GM23338 (cell line): ENCODE measurements at regions not wholly inside any gene's neighbourhood (a gene's known extent, or its start where the extent isn't known, plus 50 kb on each side); places are given as distances from the start of the nearest gene placed in this dataset.

Source experiments
- ATAC-seq: fragments of 200-7000 bp; cut with Tn5 transposase; 3 replicates; pipeline ENCODE4 v1.9.1; 2020
- DNase-seq: peaks from one replicate; pipeline ENCODE4 v3.0.0-alpha.2; 2015; ENCODE audit warnings: low spot score
- H2AFZ ChIP-seq: fragments of 200-600 bp; sonication (generic); 2 replicates; pipeline ENCODE4 v1.8.0; 2016; ENCODE audit warnings: antibody characterized with exemption, mild to moderate bottlenecking, moderate library complexity
- H3F3A ChIP-seq: fragments of 200-600 bp; sonication (generic); replicated peaks from 2 replicates; pipeline ENCODE4 v1.8.0; 2017; ENCODE audit warnings: antibody characterized with exemption, mixed run types, low read depth
- H3K27ac ChIP-seq: fragments of 200-600 bp; sonication (generic); 2 replicates; pipeline ENCODE4 v1.6.1; 2016; ENCODE audit warnings: low read depth
- H3K27me3 ChIP-seq: fragments of 200-600 bp; sonication (generic); 2 replicates; pipeline ENCODE4 v1.8.0; 2016; ENCODE audit warnings: mild to moderate bottlenecking, mixed run types, moderate library complexity; ENCODE audit not compliant: insufficient read depth
- H3K36me3 ChIP-seq: fragments of 200-600 bp; sonication (generic); 2 replicates; pipeline ENCODE4 v1.8.0; 2016; ENCODE audit warnings: mild to moderate bottlenecking; ENCODE audit not compliant: insufficient read depth
- H3K4me1 ChIP-seq: fragments of 200-600 bp; sonication (generic); 2 replicates; pipeline ENCODE4 v1.8.0; 2016; ENCODE audit warnings: mild to moderate bottlenecking, moderate library complexity; ENCODE audit not compliant: insufficient read depth
- H3K4me2 ChIP-seq: fragments of 200-600 bp; sonication (generic); 2 replicates; pipeline ENCODE4 v1.7.1; 2017; ENCODE audit warnings: mixed run types
- H3K4me3 ChIP-seq: fragments of 200-600 bp; sonication (generic); 2 replicates; pipeline ENCODE4 v1.6.1; 2016; ENCODE audit warnings: mixed run types
- H3K79me2 ChIP-seq: fragments of 200-600 bp; sonication (generic); replicated peaks from 2 replicates; pipeline ENCODE4 v1.8.0; 2017; ENCODE audit warnings: mild to moderate bottlenecking; ENCODE audit not compliant: insufficient read depth
- H3K9me2 ChIP-seq: fragments of 200-600 bp; sonication (generic); 2 replicates; pipeline ENCODE4 v1.8.0; 2017; ENCODE audit not compliant: insufficient read depth
- H4K20me1 ChIP-seq: fragments of 200-600 bp; sonication (generic); replicated peaks from 2 replicates; pipeline ENCODE4 v1.8.0; 2017; ENCODE audit warnings: mild to moderate bottlenecking; ENCODE audit not compliant: insufficient read depth
- H3K27ac Mint-ChIP-seq: 2 replicates; pipeline ENCODE4 v1.8.0; 2020; ENCODE audit warnings: inconsistent platforms, mild to moderate bottlenecking, moderate library complexity, mixed read lengths
- H3K27me3 Mint-ChIP-seq: 3 replicates; pipeline ENCODE4 v1.8.0; 2022; ENCODE audit warnings: low read depth, mild to moderate bottlenecking, moderate library complexity, mixed read lengths, inconsistent platforms; ENCODE audit not compliant: insufficient read depth, poor library complexity
- H3K36me3 Mint-ChIP-seq: 3 replicates; pipeline ENCODE4 v1.8.0; 2021; ENCODE audit warnings: low read depth, mild to moderate bottlenecking, inconsistent platforms, moderate library complexity, mixed read lengths
- H3K4me1 Mint-ChIP-seq: 3 replicates; pipeline ENCODE4 v1.8.0; 2020; ENCODE audit warnings: mild to moderate bottlenecking, inconsistent platforms, mixed read lengths
- H3K4me3 Mint-ChIP-seq: 3 replicates; pipeline ENCODE4 v1.8.0; 2021; ENCODE audit warnings: moderate library complexity, mild to moderate bottlenecking, inconsistent platforms, mixed read lengths
- H3K9me3 Mint-ChIP-seq: 3 replicates; pipeline ENCODE4 v1.8.0; 2020; ENCODE audit warnings: moderate library complexity, mild to moderate bottlenecking, inconsistent platforms, mixed read lengths
- CREB1 ChIP-seq: fragments of 250-450 bp; sonication (Bioruptor Pico); IDR thresholded peaks from 2 replicates; pipeline ENCODE4 v1.5.0; 2020; ENCODE audit warnings: low read depth, mild to moderate bottlenecking, moderate library complexity
- CTCF ChIP-seq, 2 experiments: fragments of 200-600 bp in 1 of 2; sonication (generic) in 1 of 2; conservative IDR thresholded peaks; 2 replicates each; pipeline versions ENCODE4 v1.5.1 to v1.6.1; 2016 to 2017; ENCODE audit warnings: antibody characterized with exemption in 2 of 2, low read depth in 2 of 2, mild to moderate bottlenecking in 2 of 2, moderate library complexity in 1 of 2
- EZH2 ChIP-seq: fragments of 200-600 bp; sonication (generic); IDR thresholded peaks from one replicate; pipeline ENCODE4 v1.8.0; 2017; ENCODE audit warnings: antibody characterized with exemption, mild to moderate bottlenecking, low read depth; ENCODE audit not compliant: unreplicated experiment
- EZH2phosphoT487 ChIP-seq: fragments of 200-600 bp; sonication (generic); IDR thresholded peaks from one replicate; pipeline ENCODE4 v1.8.1; 2018; ENCODE audit warnings: antibody characterized with exemption; ENCODE audit not compliant: unreplicated experiment
- JUNB ChIP-seq: IDR thresholded peaks from one replicate; pipeline ENCODE4 v1.6.1; 2016; ENCODE audit warnings: antibody characterized with exemption; ENCODE audit not compliant: unreplicated experiment
- NANOG ChIP-seq: IDR thresholded peaks from 2 replicates; pipeline ENCODE4 v1.6.1; 2016; ENCODE audit warnings: antibody characterized with exemption, borderline replicate concordance
- POLR2AphosphoS5 ChIP-seq: IDR thresholded peaks from 2 replicates; pipeline ENCODE4 v1.6.1; 2016; ENCODE audit warnings: antibody characterized with exemption, low read depth
- REST ChIP-seq: IDR thresholded peaks from one replicate; pipeline ENCODE4 v1.6.1; 2018; ENCODE audit warnings: antibody characterized with exemption; ENCODE audit not compliant: unreplicated experiment
- STAT1 ChIP-seq: IDR thresholded peaks from one replicate; pipeline ENCODE4 v1.6.1; 2016; ENCODE audit warnings: antibody characterized with exemption; ENCODE audit not compliant: unreplicated experiment
- ZNF114 ChIP-seq: fragments of 250-450 bp; sonication (Bioruptor Pico); IDR thresholded peaks from 2 replicates; pipeline ENCODE4 v1.5.0; 2020; ENCODE audit warnings: mild to moderate bottlenecking, moderate library complexity
- ZNF331 ChIP-seq: fragments of 250-450 bp; sonication (Bioruptor Pico); IDR thresholded peaks from 2 replicates; pipeline ENCODE4 v1.5.0; 2020; ENCODE audit warnings: low read depth, mild to moderate bottlenecking, moderate library complexity
- ZNF462 ChIP-seq: fragments of 250-450 bp; sonication (Bioruptor Pico); IDR thresholded peaks from 2 replicates; pipeline ENCODE4 v1.5.0; 2020; ENCODE audit warnings: mild to moderate bottlenecking, moderate library complexity
- TF ChIP-seq, protein P1 (sequence below): IDR thresholded peaks from 2 replicates; pipeline ENCODE4 v1.6.1; 2016; ENCODE audit warnings: antibody characterized with exemption

DNA sequence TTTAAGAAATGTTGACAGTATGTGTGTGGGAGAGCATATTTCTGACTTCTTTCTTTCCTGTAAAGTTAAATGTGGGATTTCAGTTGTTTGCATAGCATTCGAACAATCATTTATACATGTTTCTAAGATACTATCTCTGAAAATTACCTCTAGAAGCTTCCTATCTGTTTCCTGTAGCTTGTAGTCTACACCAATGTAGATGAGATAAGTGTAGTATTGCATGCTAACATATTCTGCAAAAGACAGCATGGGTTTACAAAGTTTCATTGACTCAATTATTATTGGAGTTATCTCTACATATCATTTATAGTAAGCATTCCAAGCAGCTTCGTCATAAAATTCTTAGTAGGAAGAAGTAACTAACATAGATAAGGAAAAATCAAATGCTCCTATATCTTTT, 98.9 kb upstream of the DPYD start:
- Histone ChIP-seq H3K4me1 (no peaks in the 10 kb centered on the region), H3K4me3 (no peak overlapping the region), H3K79me2 (no peaks in the 10 kb centered on the region), H3K27me3 (no peaks in the 10 kb centered on the region), H3F3A (no peaks in the 10 kb centered on the region), H3K36me3 (no peaks in the 10 kb centered on the region), H3K9me2 (no peaks in the 10 kb centered on the region), H2AFZ (no peak overlapping the region), H3K4me2 (no peak overlapping the region), H4K20me1 (no peaks in the 10 kb centered on the region), H3K27ac (no peak overlapping the region)
- Mint-ChIP-seq H3K27ac (no peak overlapping the region), H3K27me3 (no peaks in the 10 kb centered on the region), H3K36me3 (no peaks in the 10 kb centered on the region), H3K9me3 (no peaks in the 10 kb centered on the region), H3K4me3 (no peak overlapping the region), H3K4me1 (no peaks in the 10 kb centered on the region)
- DNase-seq: no peak
- no peak for ATAC-seq
- TF ChIP-seq ZNF462 (CRISPR knock-in tag): no peak
- TF ChIP-seq, protein P1, sequence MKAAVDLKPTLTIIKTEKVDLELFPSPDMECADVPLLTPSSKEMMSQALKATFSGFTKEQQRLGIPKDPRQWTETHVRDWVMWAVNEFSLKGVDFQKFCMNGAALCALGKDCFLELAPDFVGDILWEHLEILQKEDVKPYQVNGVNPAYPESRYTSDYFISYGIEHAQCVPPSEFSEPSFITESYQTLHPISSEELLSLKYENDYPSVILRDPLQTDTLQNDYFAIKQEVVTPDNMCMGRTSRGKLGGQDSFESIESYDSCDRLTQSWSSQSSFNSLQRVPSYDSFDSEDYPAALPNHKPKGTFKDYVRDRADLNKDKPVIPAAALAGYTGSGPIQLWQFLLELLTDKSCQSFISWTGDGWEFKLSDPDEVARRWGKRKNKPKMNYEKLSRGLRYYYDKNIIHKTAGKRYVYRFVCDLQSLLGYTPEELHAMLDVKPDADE: no peak
- no peak for TF ChIP-seq CREB1 (CRISPR knock-in tag)
- no peak for TF ChIP-seq REST
- TF ChIP-seq CTCF (conservative IDR thresholded peaks at IDR 0.05; ENCODE audit: low read depth in 2 of 2): no peak
- TF ChIP-seq POLR2AphosphoS5: no peak
- no peak for TF ChIP-seq ZNF331 (CRISPR knock-in tag)
- TF ChIP-seq NANOG: no peak
- TF ChIP-seq STAT1: no peak
- TF ChIP-seq ZNF114: no peak
- no peak for TF ChIP-seq EZH2phosphoT487
- no peak for TF ChIP-seq EZH2
- TF ChIP-seq JUNB: no peak
